Colon (tissue), 2 donors: ENCODE measurements at regions not wholly inside any gene's neighbourhood (a gene's known extent, or its start where the extent isn't known, plus 50 kb on each side); places are given as distances from the start of the nearest gene placed in this dataset.

Source experiments
- FAIRE-seq: peaks from 2 replicates; lab custom pipeline; 2012; peaks lifted over from hg19 to GRCh38; lab: Jason Lieb, UNC
- donor health status: control.
- donor health status: control.

GRCh38 chr1:87439821-87440220 lies 111.1 kb downstream of the LMO4 start:
- no peak for FAIRE-seq

GRCh38 chr1:87449348-87449963 lies 120.8 kb downstream of the LMO4 start:
- FAIRE-seq: no peak

- FAIRE-seq: no peak
These were observed 121.5 kb downstream of the LMO4 start for GRCh38 chr1:87450136-87450535.

- no peak for FAIRE-seq
These were observed 122.0 kb downstream of the LMO4 start for GRCh38 chr1:87450615-87451209.

DNA sequence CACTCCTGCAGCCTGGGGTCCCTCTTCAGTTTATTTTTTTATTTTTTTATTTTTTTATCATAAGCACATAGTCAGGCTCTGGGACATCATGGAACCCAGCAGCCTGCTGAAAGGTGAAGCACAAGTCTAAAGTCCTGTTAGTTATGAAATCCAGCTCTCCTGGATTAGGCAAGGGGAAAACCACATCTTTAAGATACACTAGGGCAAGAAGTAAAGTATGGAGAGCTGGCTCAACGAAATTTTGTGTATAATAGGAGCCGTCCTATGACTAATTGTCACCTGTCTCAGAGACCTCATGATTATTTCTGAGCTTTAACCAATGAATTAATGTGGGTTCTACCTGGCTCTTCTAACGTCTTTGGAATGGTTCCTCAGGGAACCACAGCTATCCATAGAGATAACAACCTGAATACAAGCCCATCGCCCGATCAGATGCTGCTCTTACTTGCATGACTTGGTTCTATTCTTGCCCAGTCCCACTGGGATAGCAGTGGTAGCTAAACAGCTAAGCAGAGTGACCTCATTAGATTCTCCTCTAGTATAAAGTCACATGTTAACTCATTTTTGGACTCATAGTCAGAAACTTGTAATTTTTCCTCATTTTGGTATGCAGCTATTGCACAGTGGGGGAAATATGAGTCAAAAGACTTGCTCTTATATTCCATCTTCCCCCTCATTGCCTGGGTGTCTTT lies 122.7 kb downstream of the LMO4 start:
- FAIRE-seq: no peak

GRCh38 chr1:87452648-87453047 lies 124.0 kb downstream of the LMO4 start:
- no peak for FAIRE-seq

DNA sequence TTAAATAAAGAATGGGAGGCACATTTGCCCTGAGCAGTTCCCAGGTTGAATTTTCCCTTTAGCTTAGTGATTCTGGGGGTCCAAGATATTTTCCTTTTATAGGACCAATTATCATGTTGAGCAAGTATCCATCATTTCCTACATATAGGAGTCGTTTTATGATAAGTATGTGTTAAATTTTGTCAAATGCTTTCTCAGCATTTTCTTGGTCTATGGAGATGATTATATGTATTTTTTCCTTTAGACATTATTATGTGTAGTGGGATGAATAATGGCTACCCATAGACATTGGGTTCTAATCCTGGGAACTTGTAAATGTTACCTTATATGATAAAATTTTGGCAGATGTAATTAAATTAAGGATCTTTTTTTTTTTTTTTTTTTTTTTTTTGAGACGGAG lies 128.7 kb downstream of the LMO4 start:
- FAIRE-seq: no peak

GRCh38 chr1:87462894-87463293 lies 134.2 kb downstream of the LMO4 start:
- no peak for FAIRE-seq

- FAIRE-seq: no peak
These were observed 135.4 kb downstream of the LMO4 start for GRCh38 chr1:87464022-87464490.

DNA sequence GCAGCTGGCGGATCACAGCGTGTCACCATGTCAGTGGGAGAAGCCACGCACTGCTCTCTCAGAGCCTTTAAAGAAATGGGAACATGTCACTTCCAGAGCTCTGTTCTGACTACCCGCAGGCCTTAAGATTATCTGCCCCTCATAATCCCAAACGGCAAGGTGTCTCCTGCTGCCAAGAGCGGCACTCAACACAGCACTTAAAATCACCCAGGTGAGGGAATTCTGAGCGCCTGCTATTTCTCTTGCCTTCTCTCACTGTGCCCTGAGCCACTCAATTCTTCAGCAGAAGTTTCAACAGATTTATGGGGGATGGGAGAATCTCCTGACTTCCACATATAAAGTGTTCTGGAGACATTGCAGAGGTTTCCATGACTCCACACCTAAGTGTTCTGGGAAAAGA lies 137.9 kb downstream of the LMO4 start:
- no peak for FAIRE-seq

- no peak for FAIRE-seq
These were observed 144.0 kb downstream of the LMO4 start for GRCh38 chr1:87472716-87473115.

DNA sequence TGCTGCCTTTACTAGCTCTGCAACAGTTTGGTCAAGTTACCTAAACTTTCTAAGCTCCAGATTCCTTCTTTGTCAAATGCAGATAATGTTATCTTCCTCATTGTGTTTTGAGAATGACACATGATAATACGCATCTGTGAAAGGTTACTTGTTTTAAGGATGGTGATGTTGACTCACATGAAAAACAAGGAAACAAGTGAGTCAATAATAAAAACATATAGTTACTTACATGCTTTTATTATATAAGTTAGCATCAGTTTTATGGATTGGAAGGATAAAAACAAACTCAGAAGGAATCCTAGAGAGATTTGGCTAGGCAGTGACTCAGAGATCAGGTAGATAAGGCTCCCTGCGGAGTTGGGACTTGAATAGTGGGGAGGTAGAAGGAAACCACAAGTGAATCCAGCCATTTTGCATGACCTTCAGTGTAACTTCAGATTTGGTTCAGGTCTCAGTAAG lies 144.6 kb downstream of the LMO4 start:
- no peak for FAIRE-seq

GRCh38 chr1:87474098-87474497 lies 145.4 kb downstream of the LMO4 start:
- FAIRE-seq: no peak

- FAIRE-seq: no peak
These were observed 149.6 kb downstream of the LMO4 start for GRCh38 chr1:87478231-87478630.

DNA sequence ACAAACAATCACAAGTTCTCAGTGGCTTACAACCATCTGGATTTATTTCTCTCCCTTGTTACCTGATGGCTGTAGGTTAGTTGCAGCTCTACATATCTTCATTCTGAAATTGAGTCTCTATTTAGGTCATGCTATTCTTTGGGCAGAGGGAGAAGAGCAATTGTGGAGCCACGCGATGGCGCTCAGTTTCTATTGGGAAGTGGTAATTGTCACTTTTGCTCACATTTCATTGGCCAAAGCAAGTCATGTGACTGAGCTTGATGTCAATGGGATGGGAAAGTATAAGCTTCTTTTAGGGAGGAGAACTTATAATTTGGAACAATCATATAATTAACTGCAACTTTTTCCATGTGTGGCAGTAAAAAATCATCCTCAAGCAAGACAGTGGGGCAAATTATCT lies 166.5 kb downstream of the LMO4 start:
- FAIRE-seq: no peak

DNA sequence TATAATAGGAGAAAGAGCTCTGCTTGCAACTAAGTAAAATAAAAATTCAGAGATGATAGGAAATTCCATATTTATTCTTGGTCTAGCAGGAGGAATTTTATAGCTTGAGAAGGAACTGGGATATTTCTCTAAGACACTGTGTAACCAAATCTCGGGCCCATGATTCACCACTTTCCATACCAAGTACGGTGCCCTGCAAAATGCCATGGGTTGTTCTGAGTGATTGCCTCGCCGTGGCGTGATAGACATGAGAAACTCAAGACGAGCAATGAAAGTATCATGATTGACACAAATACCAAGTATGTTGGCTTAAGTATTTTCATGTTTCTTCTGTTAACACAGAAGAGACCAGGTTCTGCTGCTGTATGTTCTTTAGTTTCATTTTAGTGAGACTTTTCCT lies 167.2 kb downstream of the LMO4 start:
- no peak for FAIRE-seq

DNA sequence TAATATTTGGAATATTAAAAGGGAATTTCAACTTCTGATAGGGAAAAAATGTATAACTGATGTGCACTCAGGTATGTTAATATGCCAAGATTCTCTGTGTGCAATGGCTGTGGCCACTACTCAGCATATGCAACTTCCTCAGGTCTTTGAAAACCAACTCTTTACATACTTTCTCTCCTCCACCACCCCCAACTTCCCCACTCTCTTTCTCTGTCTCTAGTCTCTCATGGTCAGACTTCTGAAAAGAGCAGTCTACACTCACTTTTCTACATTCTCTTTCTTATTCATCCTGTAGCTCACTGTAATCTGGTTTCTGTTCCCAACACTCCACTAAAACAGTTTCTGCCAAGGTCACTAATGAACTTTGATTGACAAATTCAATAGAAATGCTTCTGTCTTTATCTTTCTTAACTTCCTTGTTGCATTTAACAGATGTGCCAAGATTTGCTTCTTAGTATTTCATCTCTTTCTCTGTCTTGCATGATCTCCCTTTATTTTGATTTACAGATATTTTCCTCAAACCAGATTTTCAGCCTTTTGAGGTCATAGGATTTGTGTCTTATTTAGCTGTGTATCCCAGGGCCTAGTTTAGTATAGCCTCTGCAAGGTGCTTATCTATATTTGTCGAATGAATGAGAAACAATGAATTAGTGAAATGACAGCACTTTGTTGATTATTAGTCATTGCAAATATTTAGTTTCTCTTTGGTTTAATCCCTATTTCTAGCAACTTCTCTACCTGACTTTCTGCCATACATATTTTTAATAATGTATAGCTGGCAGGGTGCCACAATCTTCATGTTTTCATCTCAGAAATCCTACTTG lies 168.9 kb downstream of the LMO4 start:
- FAIRE-seq: no peak

GRCh38 chr1:87501738-87502137 lies 173.1 kb downstream of the LMO4 start:
- no peak for FAIRE-seq

GRCh38 chr1:87505391-87505983 lies 176.8 kb downstream of the LMO4 start:
- FAIRE-seq: no peak

- no peak for FAIRE-seq
These were observed 177.5 kb downstream of the LMO4 start for GRCh38 chr1:87506147-87506546.

DNA sequence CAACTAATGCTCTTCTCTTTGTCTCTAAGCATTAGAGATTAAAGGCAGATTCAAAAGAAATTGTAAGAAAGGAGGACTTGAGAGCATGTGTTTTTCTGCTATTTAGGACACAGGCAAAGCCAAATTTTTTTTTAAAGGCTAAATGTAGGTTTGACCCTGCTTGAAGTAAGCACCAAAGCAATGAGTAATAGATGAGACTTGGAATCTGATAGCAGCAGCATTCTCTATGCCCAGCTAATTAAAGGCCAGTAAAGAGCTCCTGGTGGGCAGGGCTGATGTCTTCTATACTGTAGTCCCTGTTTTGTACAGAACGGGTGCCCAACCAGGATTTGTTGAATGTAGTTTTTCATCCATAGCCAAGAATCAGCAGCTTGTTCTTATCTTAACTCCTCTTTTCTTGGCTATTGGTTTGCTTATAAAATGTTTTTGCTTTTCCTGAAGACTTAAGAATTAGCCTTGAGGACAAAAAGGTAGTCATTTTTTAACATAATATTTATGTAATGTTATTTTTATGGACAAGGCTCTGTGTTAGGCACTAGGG lies 179.6 kb downstream of the LMO4 start:
- no peak for FAIRE-seq

DNA sequence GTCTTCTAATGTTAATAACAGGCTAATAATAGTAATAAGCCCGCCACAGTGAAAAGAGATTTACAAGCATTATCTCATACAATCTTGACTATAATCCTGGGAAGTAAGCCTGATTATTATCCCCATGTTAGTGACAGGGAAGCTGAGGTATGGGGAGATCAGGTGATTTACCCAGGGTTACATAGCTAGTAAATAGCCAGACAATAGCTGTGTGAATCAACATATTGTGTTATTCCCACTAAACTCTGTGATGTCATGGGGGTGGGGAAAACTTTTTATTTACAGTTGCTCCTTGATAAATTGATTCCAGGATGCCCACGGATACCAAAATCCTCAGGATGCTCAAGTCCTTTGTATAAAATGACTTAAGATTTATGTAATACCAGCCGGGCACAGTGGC lies 181.9 kb downstream of the LMO4 start:
- FAIRE-seq: no peak
